Spleen (tissue), 11 donors: ENCODE measurements at regions not wholly inside any gene's neighbourhood (a gene's known extent, or its start where the extent isn't known, plus 50 kb on each side); places are given as distances from the start of the nearest gene placed in this dataset.

Source experiments
- DNase-seq: peaks from one replicate; pipeline ENCODE4 v3.0.0-alpha.2; 2020
- H3K27ac ChIP-seq, 8 donors: fragments of 200-600 bp; sonication (generic) in 7 of 8; 1 replicate in 4 of 8; 2 replicates in 4 of 8; pipeline versions ENCODE4 v1.5.0 to v1.8.0; 2016 to 2021; ENCODE audit warnings: inconsistent platforms in 4 of 8, mild to moderate bottlenecking in 4 of 8, moderate library complexity in 1 of 8
- H3K27me3 ChIP-seq, 7 donors: fragments of 200-600 bp; sonication (generic) in 6 of 7; replicated peaks in 1 of 7; 1 replicate in 4 of 7; 2 replicates in 3 of 7; pipeline versions ENCODE4 v1.5.0 to v1.8.0; 2016 to 2021; ENCODE audit warnings: inconsistent platforms in 3 of 7, mild to moderate bottlenecking in 1 of 7
- H3K36me3 ChIP-seq, 6 donors: fragments of 200-600 bp; sonication (generic) in 5 of 6; 1 replicate in 4 of 6; 2 replicates in 2 of 6; pipeline versions ENCODE4 v1.5.0 to v1.8.0; 2016 to 2021; ENCODE audit warnings: inconsistent platforms in 2 of 6
- H3K4me1 ChIP-seq, 6 donors: fragments of 200-600 bp; sonication (generic) in 5 of 6; 1 replicate in 3 of 6; 2 replicates in 3 of 6; pipeline versions ENCODE4 v1.5.0 to v1.8.0; 2016 to 2021; ENCODE audit warnings: inconsistent platforms in 3 of 6
- H3K4me3 ChIP-seq, 8 donors: fragments of 200-600 bp; sonication (generic) in 7 of 8; 1 replicate in 4 of 8; 2 replicates in 4 of 8; pipeline versions ENCODE4 v1.5.0 to v1.8.0; 2016 to 2021; ENCODE audit warnings: inconsistent platforms in 4 of 8, mild to moderate bottlenecking in 4 of 8, moderate library complexity in 2 of 8
- H3K9me3 ChIP-seq, 8 donors: fragments of 200-600 bp; sonication (generic) in 7 of 8; 1 replicate in 4 of 8; 2 replicates in 4 of 8; pipeline versions ENCODE4 v1.5.0 to v1.8.0; 2016 to 2021; ENCODE audit warnings: inconsistent platforms in 4 of 8
- CTCF ChIP-seq, 11 experiments: fragments of 200-600 bp in 7 of 11; fragments of 450-650 bp in 4 of 11; sonication (generic) in 4 of 11; IDR thresholded peaks in 8 of 11; conservative IDR thresholded peaks in 3 of 11; 1 replicate in 7 of 11; 2 replicates in 4 of 11; pipeline versions ENCODE4 v1.4.0 to v1.8.0; 2016 to 2021; ENCODE audit warnings: antibody characterized with exemption in 11 of 11, inconsistent platforms in 4 of 11, mild to moderate bottlenecking in 1 of 11
- POLR2A ChIP-seq, 3 donors: fragments of 450-650 bp; IDR thresholded peaks; one replicate each; pipeline ENCODE4 v1.5.1; 2017; ENCODE audit warnings: antibody characterized with exemption in 3 of 3, mild to moderate bottlenecking in 1 of 3
- POLR2AphosphoS5 ChIP-seq, 3 donors: sonication (generic); formaldehyde crosslinking; IDR thresholded peaks; one replicate each; pipeline ENCODE4 v1.5.1; 2017; ENCODE audit warnings: antibody characterized with exemption in 3 of 3
- WGBS, 5 donors: extraction: QIAGEN DNeasy Blood & Tissue Kit in 3 of 5; methylation state at CpG; one replicate each; pipeline versions ENCODE4 v1.1.5 to v1.1.7; 2013 to 2018; 5-methylcytosine and 5-hydroxymethylcytosine counted together
- intact Hi-C: fragments of 100-400 bp; cut with DNase I; formaldehyde crosslinking; loops from one replicate; pipeline ENCODE4 v1.15.0; 2023; ENCODE audit warnings: low total_unique reads
- donor health status: healthy with polysubstance abuse.
- donor health status: DM: no; HTN: no; CAD: no; lungs with moderate emphysema.
- donor health status: DM: no; HTN: no; CAD: no.
- donor health status: Bipolar disorder and iron deficiency.
- donor health status: healthy.
- donor health status: DM: no; HTN: no; CAD: no.
- donor health status: DM: yes; HTN: yes; CAD: no.

GRCh38 chr4:176533159-176533558 lies 213.4 kb downstream of the SPCS3 start:
- no peaks in the 10 kb centered on the region for H3K36me3 ChIP-seq
- no peak overlapping the region for H3K4me3 ChIP-seq
- no peaks in the 10 kb centered on the region for H3K4me1 ChIP-seq
- no peaks in the 10 kb centered on the region for H3K9me3 ChIP-seq
- intact Hi-C loops = no loop called here
- no peaks in the 10 kb centered on the region for H3K27me3 ChIP-seq
- H3K27ac ChIP-seq = no peak overlapping the region
- no peak for DNase-seq
- TF ChIP-seq POLR2A (IDR thresholded peaks at IDR 0.05) (no peak), POLR2AphosphoS5 (IDR thresholded peaks at IDR 0.05) (no peak), CTCF (IDR thresholded peaks at IDR 0.05 in 8 of 11, conservative IDR thresholded peaks at IDR 0.05 in 3 of 11) (no peak)

- Histone ChIP-seq H3K9me3 (no peaks in the 10 kb centered on the region), H3K4me1 (no peaks in the 10 kb centered on the region), H3K4me3 (no peak overlapping the region), H3K36me3 (no peaks in the 10 kb centered on the region), H3K27me3 (no peaks in the 10 kb centered on the region), H3K27ac (no peak overlapping the region)
- intact Hi-C loops = no loop called here
- no peak for TF ChIP-seq POLR2A (IDR thresholded peaks at IDR 0.05)
- TF ChIP-seq POLR2AphosphoS5 (IDR thresholded peaks at IDR 0.05) = no peak
- no peak for TF ChIP-seq CTCF (IDR thresholded peaks at IDR 0.05 in 8 of 11, conservative IDR thresholded peaks at IDR 0.05 in 3 of 11)
- DNase-seq = no peak
- 48 to 62% (median 54%) methylated on average over 3 of the region's 3 CpGs for WGBS, 5 donors
Measured at GRCh38 chr4:176534566-176534965, 214.8 kb downstream of the SPCS3 start.

GRCh38 chr4:176538217-176538925 lies 218.6 kb downstream of the SPCS3 start:
- Histone ChIP-seq H3K27ac (no peak overlapping the region), H3K9me3 (no peaks in the 10 kb centered on the region), H3K4me3 (no peak overlapping the region), H3K36me3 (no peaks in the 10 kb centered on the region), H3K4me1 (no peaks in the 10 kb centered on the region), H3K27me3 (no peaks in the 10 kb centered on the region)
- TF ChIP-seq CTCF (IDR thresholded peaks at IDR 0.05 in 8 of 11, conservative IDR thresholded peaks at IDR 0.05 in 3 of 11) (no peak), POLR2A (IDR thresholded peaks at IDR 0.05) (no peak), POLR2AphosphoS5 (IDR thresholded peaks at IDR 0.05) (no peak)
- 65 to 74% (median 70%) methylated on average over 4 of the region's 4 CpGs for WGBS, 5 donors
- intact Hi-C loops = no loop called here
- DNase-seq = no peak

GRCh38 chr4:176539091-176539784 lies 219.5 kb downstream of the SPCS3 start:
- intact Hi-C loops = no loop called here
- no peak for TF ChIP-seq POLR2AphosphoS5 (IDR thresholded peaks at IDR 0.05)
- TF ChIP-seq POLR2A (IDR thresholded peaks at IDR 0.05) = no peak
- no peak for TF ChIP-seq CTCF (IDR thresholded peaks at IDR 0.05 in 8 of 11, conservative IDR thresholded peaks at IDR 0.05 in 3 of 11)
- Histone ChIP-seq H3K27me3 (no peaks in the 10 kb centered on the region), H3K4me1 (no peaks in the 10 kb centered on the region), H3K27ac (no peak overlapping the region), H3K36me3 (no peaks in the 10 kb centered on the region), H3K4me3 (no peak overlapping the region), H3K9me3 (no peaks in the 10 kb centered on the region)
- no peak for DNase-seq
- WGBS, 5 donors = 30 to 56% (median 35%) methylated on average over 2 of the region's 2 CpGs
